ENCODE measurements at regions not wholly inside any gene's neighbourhood (a gene's known extent, or its start where the extent isn't known, plus 50 kb on each side); places are given as distances from the start of the nearest gene placed in this dataset.

DNA sequence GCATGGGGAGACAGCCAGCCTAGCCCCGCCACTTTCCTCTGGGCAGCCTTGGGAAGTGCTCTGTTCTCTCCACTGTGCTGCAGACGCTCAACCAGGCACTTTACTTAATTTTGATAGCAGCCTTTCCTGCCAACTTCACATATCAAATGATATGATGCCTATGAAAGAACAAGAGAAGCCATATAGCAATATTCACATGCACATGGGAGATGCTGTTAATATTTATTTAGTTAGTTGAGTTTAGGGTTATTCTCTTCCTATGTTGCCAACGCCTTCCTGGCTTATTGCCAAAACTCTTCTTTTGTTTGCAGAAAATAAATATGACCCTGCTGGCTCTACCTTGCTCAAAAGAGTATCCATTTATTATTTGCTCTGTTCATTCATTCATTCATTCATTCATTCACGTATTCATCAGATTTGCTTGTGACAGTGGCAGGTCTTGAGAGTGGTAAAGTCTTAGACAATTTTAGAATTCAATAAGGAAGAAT is 99.3 kb downstream of the GATA6 start:
- DNase-seq (ENCODE audit: low spot score) = no peak
- TF ChIP-seq, protein P1, sequence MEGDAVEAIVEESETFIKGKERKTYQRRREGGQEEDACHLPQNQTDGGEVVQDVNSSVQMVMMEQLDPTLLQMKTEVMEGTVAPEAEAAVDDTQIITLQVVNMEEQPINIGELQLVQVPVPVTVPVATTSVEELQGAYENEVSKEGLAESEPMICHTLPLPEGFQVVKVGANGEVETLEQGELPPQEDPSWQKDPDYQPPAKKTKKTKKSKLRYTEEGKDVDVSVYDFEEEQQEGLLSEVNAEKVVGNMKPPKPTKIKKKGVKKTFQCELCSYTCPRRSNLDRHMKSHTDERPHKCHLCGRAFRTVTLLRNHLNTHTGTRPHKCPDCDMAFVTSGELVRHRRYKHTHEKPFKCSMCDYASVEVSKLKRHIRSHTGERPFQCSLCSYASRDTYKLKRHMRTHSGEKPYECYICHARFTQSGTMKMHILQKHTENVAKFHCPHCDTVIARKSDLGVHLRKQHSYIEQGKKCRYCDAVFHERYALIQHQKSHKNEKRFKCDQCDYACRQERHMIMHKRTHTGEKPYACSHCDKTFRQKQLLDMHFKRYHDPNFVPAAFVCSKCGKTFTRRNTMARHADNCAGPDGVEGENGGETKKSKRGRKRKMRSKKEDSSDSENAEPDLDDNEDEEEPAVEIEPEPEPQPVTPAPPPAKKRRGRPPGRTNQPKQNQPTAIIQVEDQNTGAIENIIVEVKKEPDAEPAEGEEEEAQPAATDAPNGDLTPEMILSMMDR (conservative IDR thresholded peaks at IDR 0.05; ENCODE audit: low read depth) = no peak
- CTCF ChIA-PET = no interaction called here
- no peak overlapping the region for H3K27ac ChIP-seq
- POLR2A ChIA-PET (ENCODE audit: low non-redundant PET) = no interaction called here

DNA sequence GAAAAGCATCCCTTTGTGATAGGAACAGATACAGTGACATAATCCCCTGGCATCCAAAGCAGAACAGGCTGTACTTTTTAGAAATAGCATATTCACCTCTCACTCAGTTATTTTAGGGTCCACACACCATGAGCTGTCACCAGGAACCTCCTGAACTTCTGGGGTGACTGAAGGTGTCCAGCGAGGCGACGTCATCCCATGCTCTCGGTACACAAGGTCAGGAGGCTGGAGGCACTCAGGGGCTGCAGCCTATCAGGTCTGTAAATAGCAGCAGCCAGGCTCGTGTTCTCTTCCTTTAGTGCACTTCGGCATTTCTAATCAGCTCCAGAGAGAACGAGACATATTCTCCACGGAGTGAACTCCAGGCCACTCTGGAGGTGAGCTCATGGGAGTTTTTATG is 98.3 kb downstream of the GATA6 start:
- POLR2A ChIA-PET (ENCODE audit: low non-redundant PET) = no interaction called here
- TF ChIP-seq, protein P1 (conservative IDR thresholded peaks at IDR 0.05; ENCODE audit: low read depth) = no peak
- CTCF ChIA-PET = interaction anchor here (0.5 kb wide), 1 partner anchor 270 kb away, joined by 3 read pairs; no protein-coding TSS in a partner anchor
- no peak overlapping the region for H3K27ac ChIP-seq
- no peak for DNase-seq (ENCODE audit: low spot score)

- TF ChIP-seq, protein P1 (conservative IDR thresholded peaks at IDR 0.05; ENCODE audit: low read depth) = no peak
- POLR2A ChIA-PET (ENCODE audit: low non-redundant PET) = no interaction called here
- H3K27ac ChIP-seq = no peak overlapping the region
- CTCF ChIA-PET = interaction anchor here (1.0 kb wide), 1 partner anchor 13 kb away, joined by 3 read pairs; no protein-coding TSS in a partner anchor
- no peak for DNase-seq (ENCODE audit: low spot score)
Observed at GRCh38 chr18:22267225-22267624, 97.8 kb downstream of the GATA6 start.

DNA sequence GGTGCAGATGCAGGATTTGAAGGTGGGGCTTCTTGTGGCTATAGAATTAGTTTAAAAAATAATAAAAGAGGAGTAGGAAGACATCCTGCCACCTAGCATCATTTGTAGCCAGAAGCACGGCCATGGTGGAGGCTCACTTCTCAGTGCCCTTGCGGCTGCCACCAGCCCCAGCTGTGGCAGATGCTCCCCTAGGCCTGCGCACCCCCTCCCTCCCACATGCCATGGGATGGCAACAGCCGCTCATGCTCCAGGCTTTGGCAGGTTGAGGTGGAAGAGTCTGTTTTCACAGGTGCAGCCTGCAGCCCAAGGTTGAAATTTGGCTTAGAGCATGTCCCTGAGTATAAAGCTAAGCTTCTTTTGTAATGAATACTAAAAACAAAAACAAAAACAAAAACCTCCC is 96.4 kb downstream of the GATA6 start:
- no peak for DNase-seq (ENCODE audit: low spot score)
- ChIA-PET CTCF (interaction anchor here (0.7 kb wide), 1 partner anchor 28 kb away, joined by 3 read pairs; no protein-coding TSS in a partner anchor), POLR2A (ENCODE audit: low non-redundant PET) (no interaction called here)
- TF ChIP-seq, protein P1 (conservative IDR thresholded peaks at IDR 0.05; ENCODE audit: low read depth) = no peak
- H3K27ac ChIP-seq = no peak overlapping the region

- no peak for DNase-seq (ENCODE audit: low spot score)
- ChIA-PET POLR2A (ENCODE audit: low non-redundant PET) (no interaction called here), CTCF (interaction anchor here (1.2 kb wide), 1 partner anchor 263 kb away, joined by 3 read pairs; no protein-coding TSS in a partner anchor)
- TF ChIP-seq, protein P1 (conservative IDR thresholded peaks at IDR 0.05; ENCODE audit: low read depth) = no peak
- no peak overlapping the region for H3K27ac ChIP-seq
Observed at GRCh38 chr18:22260208-22260820, 90.9 kb downstream of the GATA6 start.

DNA sequence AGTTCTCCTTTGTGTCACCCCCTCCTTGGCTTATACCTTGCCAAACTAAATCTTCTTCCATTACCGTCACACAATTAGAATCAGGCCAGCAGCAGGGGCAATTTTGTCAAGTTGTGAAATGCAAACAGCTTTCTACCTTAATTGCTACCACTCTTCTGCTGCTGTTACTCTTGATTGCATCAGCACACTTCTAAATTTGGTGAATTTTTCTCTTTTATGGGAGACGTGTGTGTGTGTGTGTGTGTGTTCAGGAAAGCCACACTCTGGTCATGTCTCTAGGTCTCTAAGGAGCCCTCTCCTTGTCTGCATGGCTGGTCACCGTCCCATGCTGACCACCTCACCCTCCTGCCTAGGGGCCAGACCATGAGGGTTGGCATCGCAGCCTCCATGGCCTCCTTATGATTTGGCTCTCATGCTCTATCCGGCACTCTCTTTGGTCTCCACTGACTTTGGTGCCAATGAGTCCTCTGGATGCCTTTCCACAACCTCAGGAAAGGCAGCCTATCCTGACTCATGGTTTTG is 87.7 kb downstream of the GATA6 start:
- POLR2A ChIA-PET (ENCODE audit: low non-redundant PET) = no interaction called here
- CTCF ChIA-PET = no interaction called here
- H3K27ac ChIP-seq = no peak overlapping the region
- no peak for DNase-seq (ENCODE audit: low spot score)
- TF ChIP-seq, protein P1 (conservative IDR thresholded peaks at IDR 0.05; ENCODE audit: low read depth) = no peak

All from RWPE1 (cell line).